Nephron progenitor cell (in vitro differentiated cells): ENCODE measurements at regions not wholly inside any gene's neighbourhood (a gene's known extent, or its start where the extent isn't known, plus 50 kb on each side); places are given as distances from the start of the nearest gene placed in this dataset.

ENCODE experiments used
- DNase-seq: peaks from one replicate; pipeline ENCODE4 v3.0.0; 2021
- H3K27ac Mint-ChIP-seq: 2 replicates; pipeline ENCODE4 v1.8.0; 2021; ENCODE audit warnings: mild to moderate bottlenecking, moderate library complexity, mixed read lengths
- H3K27me3 Mint-ChIP-seq: 2 replicates; pipeline ENCODE4 v1.8.0; 2021; ENCODE audit warnings: mild to moderate bottlenecking, low read depth, mixed read lengths; ENCODE audit not compliant: poor library complexity
- H3K36me3 Mint-ChIP-seq: 2 replicates; pipeline ENCODE4 v1.8.0; 2021; ENCODE audit warnings: low read depth, mixed read lengths
- H3K4me1 Mint-ChIP-seq: 2 replicates; pipeline ENCODE4 v1.8.0; 2021; ENCODE audit warnings: mixed read lengths
- H3K4me3 Mint-ChIP-seq: 2 replicates; pipeline ENCODE4 v1.8.0; 2021; ENCODE audit warnings: mild to moderate bottlenecking, moderate library complexity, mixed read lengths
- H3K9me3 Mint-ChIP-seq: 2 replicates; pipeline ENCODE4 v1.8.0; 2021; ENCODE audit warnings: mild to moderate bottlenecking, moderate library complexity, mixed read lengths
- TF ChIP-seq, protein P1 (sequence below): fragments of 200-600 bp; sonication (generic); IDR thresholded peaks from 2 replicates; pipeline ENCODE4 v1.5.0; 2021; ENCODE audit warnings: antibody characterized with exemption

DNA sequence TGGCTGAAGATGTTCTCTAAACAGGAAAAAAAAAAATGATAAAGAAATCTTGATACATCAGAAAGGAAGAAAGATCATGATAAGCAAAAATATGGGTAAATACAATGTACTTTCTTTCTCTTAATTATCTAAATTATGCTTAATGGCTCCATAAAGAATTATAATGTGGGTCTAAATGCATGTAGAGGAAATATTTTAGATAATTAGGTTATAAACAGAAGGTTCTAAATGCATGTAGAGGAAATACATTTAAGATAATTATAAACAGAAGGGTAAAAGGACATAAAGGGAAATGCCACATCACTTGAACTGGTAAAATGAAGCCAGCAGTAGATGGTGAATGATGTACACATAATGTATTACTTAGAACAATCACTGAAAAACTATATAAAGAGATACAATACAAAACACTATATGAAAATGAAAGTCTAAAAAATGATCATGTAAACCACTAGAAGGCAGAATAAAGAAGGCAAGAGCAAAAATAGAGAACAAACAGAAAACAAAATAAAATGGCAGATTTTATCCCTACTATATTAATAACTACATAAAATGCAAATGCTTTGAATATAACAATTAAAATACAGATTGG, 308.4 kb upstream of the CDH2 start:
- Mint-ChIP-seq H3K4me1 (peaks cover 27% of the 10 kb centered on the region), H3K27ac (no peak overlapping the region), H3K4me3 (no peak overlapping the region), H3K36me3 (no peaks in the 10 kb centered on the region), H3K27me3 (no peaks in the 10 kb centered on the region), H3K9me3 (no peaks in the 10 kb centered on the region)
- TF ChIP-seq, protein P1, sequence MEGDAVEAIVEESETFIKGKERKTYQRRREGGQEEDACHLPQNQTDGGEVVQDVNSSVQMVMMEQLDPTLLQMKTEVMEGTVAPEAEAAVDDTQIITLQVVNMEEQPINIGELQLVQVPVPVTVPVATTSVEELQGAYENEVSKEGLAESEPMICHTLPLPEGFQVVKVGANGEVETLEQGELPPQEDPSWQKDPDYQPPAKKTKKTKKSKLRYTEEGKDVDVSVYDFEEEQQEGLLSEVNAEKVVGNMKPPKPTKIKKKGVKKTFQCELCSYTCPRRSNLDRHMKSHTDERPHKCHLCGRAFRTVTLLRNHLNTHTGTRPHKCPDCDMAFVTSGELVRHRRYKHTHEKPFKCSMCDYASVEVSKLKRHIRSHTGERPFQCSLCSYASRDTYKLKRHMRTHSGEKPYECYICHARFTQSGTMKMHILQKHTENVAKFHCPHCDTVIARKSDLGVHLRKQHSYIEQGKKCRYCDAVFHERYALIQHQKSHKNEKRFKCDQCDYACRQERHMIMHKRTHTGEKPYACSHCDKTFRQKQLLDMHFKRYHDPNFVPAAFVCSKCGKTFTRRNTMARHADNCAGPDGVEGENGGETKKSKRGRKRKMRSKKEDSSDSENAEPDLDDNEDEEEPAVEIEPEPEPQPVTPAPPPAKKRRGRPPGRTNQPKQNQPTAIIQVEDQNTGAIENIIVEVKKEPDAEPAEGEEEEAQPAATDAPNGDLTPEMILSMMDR = no peak
- no peak for DNase-seq

DNA sequence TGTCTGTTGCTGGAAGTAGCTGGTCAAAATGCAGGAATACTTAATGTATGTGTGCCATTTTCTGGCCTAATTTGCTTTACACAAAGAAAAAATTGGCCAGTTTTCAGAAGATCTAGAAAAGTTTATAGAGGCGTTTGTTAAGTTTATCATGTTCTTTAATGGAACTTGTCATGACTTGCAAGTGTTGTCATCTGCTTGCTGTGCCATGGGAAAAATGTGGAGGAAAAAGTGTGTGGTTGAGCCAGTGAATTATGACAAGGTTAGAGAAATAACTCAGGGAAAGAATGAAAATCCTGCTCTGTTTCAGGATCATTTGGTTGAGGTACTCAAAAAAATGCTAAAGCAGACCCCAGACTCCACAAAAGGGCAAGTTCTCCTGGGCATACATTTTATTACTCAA, 301.6 kb upstream of the CDH2 start:
- peaks cover 33% of the 10 kb centered on the region for H3K9me3 Mint-ChIP-seq
- H3K36me3 Mint-ChIP-seq = peaks cover 6% of the 10 kb centered on the region
- H3K4me3 Mint-ChIP-seq = no peak overlapping the region
- H3K27ac Mint-ChIP-seq = peak overlapping the region; percentile 28
- TF ChIP-seq, protein P1 = no peak
- no peak for DNase-seq
- H3K4me1 Mint-ChIP-seq = peaks cover 57% of the 10 kb centered on the region
- peaks cover 2% of the 10 kb centered on the region for H3K27me3 Mint-ChIP-seq

DNA sequence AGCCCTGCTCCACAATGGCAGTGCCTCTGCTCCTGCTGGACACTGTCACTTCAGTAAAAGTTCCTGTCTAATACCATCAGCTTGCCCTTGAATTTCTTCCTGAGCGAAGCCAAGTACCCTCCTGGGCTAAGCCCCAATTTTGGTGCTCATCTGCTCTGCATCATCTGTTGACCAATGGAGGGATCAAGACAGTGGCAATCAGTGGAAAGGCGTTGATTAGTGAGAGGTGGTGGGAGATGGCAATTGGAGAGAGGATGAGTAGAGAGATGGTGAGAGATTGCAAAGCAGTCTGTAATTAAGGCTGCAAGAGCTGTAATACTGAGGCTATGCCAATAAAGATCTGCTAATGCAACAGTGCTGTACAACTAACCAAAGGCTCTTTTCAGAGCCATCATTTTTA, 299.4 kb upstream of the CDH2 start:
- TF ChIP-seq, protein P1 = no peak
- H3K36me3 Mint-ChIP-seq = peaks cover 6% of the 10 kb centered on the region
- no peak overlapping the region for H3K4me3 Mint-ChIP-seq
- DNase-seq = no peak
- peaks cover 2% of the 10 kb centered on the region for H3K27me3 Mint-ChIP-seq
- H3K9me3 Mint-ChIP-seq = peaks cover 38% of the 10 kb centered on the region
- H3K27ac Mint-ChIP-seq = no peak overlapping the region
- H3K4me1 Mint-ChIP-seq = peaks cover 40% of the 10 kb centered on the region

DNA sequence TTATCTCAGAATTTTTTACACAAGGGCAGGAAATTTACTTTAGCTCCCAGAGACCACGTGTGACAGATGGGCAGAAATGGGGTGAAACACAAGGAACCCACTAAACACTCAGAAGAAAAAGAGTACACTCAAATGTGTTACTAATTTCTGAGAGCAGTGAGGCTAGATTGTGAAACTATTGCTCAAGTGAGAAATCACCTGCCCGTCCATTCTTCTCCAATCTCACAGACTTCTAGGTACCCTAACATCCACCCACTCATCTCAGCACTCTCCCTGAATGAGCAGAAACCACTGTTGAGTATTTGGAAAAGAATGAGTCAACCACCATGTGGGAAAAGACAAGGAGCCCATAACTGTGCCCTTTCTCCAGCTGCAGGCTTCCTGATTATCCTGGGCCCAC, 293.0 kb upstream of the CDH2 start:
- DNase-seq = no peak
- Mint-ChIP-seq H3K27ac (no peak overlapping the region), H3K4me1 (no peaks in the 10 kb centered on the region), H3K4me3 (no peak overlapping the region), H3K36me3 (no peaks in the 10 kb centered on the region), H3K27me3 (no peaks in the 10 kb centered on the region), H3K9me3 (peaks cover 32% of the 10 kb centered on the region)
- TF ChIP-seq, protein P1 = no peak

DNA sequence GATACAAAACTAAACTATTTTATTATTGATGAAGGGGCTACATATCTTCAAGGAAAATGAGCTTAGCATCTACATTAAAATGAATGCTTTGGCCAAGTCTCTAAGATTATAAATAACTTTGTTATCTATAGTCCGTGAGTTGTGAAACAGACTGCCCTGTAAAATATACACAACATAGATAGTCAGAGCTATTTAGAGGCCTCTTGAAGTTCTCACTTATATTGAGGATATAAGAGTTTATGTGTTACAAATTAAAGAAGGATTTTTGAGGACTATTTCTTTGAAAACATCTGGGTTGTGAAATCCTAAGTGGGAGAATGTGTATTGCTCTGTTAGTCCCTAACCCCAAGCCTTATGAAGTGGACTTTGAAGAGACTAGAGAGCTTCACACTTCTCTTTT, 292.0 kb upstream of the CDH2 start:
- Mint-ChIP-seq H3K9me3 (peaks cover 24% of the 10 kb centered on the region), H3K4me1 (no peaks in the 10 kb centered on the region), H3K27me3 (no peaks in the 10 kb centered on the region), H3K4me3 (no peak overlapping the region), H3K27ac (no peak overlapping the region), H3K36me3 (no peaks in the 10 kb centered on the region)
- DNase-seq = no peak
- TF ChIP-seq, protein P1 = no peak

DNA sequence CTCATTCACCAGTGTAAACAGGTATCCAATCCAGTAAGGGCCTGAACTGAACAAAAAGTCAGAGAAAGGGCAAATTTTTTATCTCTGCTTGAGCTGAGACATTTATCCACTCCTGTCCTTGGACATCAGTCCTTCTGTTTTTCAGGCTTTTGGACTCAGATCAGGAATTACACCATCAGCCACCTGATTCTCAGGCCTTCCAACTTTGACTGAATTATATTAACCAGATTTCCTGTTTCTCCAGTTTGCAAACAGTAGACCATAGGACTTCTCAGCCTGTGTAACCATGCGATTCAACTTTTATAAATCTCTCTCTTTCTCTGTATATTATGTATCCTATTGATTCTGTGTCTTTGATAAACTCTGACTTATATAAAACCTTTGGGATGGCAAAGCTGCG, 289.3 kb upstream of the CDH2 start:
- no peaks in the 10 kb centered on the region for H3K27me3 Mint-ChIP-seq
- no peak for DNase-seq
- H3K27ac Mint-ChIP-seq = no peak overlapping the region
- H3K9me3 Mint-ChIP-seq = peaks cover 22% of the 10 kb centered on the region
- TF ChIP-seq, protein P1 = no peak
- H3K4me3 Mint-ChIP-seq = no peak overlapping the region
- no peaks in the 10 kb centered on the region for H3K36me3 Mint-ChIP-seq
- no peaks in the 10 kb centered on the region for H3K4me1 Mint-ChIP-seq
